HL-60/S4 (cell line): ENCODE measurements at regions not wholly inside any gene's neighbourhood (a gene's known extent, or its start where the extent isn't known, plus 50 kb on each side); places are given as distances from the start of the nearest gene placed in this dataset.
"Not testable (repeated sequence)": the region's sequence is repeated elsewhere in the genome, so short reads cannot be mapped to it uniquely, and the experiment has no call there.

Experiments used
- in situ Hi-C: fragments of 300-500 bp; cut with MboI; formaldehyde crosslinking; loops from 2 replicates; pipeline ENCODE4 v1.14.3; 2022; ENCODE audit warnings: low sequenced_read_pairs

GRCh38 chr6:8655670-8656454, 220.5 kb upstream of the SLC35B3 start:
- in situ Hi-C loops, result no loop called here

DNA sequence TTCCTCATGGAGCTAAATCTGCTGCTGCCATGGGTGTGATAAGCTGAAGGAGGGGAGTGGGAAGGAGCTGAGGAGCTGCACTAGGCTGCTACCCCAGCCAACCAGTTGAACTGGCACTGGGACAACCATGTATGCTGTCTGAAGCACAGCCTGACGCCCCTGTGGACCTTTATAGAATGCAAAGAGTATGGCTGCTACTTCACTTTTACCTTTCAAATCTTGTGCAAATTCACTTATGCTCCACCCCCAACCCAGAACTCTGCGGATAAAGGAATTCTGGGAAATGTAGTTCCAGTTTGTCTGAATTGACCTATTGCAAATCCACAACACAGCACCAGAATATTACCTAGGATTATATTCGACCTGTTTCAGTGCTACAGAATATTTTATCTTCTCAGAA, 217.4 kb upstream of the SLC35B3 start:
- in situ Hi-C loops, result no loop called here

DNA sequence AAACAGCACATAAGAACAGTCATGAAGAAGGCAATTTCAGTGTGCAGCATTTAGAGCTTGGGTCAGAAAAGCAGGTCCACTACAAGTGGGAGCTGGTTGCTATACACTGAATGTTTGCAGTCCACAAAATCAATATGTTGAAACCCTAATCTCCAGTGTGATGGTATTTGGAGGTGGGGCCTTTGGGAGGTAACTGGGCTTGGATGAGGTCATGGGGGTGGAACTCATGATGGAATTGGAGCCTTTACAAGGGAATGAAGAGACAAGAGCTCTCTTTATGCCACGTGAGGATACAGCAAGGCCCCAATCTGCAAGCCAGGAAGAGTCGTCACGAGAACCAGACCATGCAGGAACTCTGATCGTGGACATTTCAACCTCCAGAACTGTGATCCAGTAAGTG, 216.7 kb upstream of the SLC35B3 start:
- in situ Hi-C loops, result no loop called here

DNA sequence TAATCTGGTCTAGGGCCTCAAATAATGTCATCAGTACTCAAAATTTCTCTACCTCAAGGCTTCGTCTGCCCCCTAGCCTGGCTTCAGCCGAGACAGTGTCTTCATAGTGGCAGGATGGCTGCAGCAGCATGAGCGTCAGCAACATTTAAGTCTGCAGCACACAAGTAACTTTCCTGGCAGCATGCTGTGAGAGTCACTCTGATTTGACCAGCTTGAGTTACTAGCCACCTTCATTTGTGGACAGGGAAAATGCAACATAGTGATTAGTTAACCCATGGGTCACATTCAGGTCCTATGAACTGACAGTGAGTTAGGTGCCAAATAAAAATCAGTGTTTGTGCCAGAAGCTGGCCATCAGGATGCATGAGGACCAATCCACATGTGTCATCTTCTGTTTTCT, 209.9 kb upstream of the SLC35B3 start:
- in situ Hi-C loops, result no loop called here

- in situ Hi-C loops, result no loop called here
Observed at GRCh38 chr6:8644306-8644705, 209.0 kb upstream of the SLC35B3 start.

DNA sequence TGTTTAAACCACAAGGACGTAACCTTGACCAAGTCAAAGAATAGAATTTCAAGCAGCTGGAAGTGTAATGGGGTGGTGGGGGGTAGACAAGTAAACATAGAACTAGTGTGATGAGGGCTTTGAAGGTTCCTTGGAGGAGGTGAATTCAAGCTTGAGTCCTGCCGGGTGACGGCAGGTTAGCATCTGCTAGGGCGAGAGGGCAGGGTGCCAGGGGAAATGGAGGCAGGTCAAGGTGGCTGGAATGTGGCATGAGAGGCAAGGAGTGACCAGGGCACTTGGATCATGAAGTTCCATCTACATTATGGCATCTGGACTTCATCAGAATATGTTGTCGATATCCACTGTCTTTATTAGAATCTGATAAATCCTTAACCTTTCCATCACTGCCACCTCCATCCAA, 207.5 kb upstream of the SLC35B3 start:
- in situ Hi-C loops, result no loop called here

DNA sequence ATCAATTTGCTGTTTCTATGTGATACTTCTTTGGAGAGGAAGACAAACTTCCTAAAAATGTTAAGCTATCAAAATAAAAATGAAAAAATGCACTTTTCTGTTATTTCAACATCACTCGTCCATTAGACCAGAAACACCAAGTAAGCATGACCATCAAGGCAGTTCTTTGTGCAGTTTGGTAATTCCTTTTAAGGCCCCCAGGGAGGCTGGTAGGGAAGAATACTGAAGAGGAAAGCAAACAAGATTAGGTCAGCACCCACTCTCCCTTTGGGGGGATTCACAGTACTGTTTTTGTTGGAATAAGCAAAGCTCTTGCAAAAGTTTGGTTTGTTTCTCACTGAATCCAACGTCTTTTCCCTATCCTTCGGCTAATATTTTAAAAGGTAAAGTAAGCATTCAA, 206.8 kb upstream of the SLC35B3 start:
- in situ Hi-C loops, result no loop called here

DNA sequence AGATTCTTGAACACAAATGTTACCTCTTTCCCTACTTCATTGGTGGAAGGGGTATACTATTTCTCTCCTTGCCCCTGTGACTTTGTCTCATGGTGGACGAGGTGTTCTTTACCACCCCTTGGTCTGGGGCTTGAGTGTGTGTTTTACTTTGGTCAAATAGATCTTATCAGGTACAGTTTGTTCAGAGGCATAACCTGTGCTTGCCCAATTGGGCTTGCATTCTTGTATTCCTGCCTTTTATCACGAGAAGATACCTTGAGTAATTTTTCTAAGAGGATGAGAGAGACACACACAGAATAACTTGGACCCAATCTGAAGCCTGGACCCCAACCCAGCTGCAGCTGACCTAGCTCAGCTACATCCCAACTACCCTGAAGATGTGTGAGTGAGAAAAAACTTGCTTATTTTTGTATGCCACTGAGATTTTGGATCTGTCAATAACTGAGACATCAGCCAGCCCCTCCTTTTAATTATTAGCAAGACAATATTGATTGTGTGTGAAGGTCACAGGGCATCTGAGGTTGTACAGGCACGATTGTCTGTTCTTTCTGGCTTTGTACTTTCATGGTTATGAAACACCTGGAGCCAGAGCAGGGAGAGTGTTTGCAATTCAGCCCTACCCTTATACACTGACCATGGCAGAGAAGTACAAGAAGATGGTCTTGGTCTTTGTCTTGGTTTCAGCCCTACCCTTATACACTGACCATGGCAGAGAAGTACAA, 204.7 kb upstream of the SLC35B3 start:
- in situ Hi-C loops, result no loop called here

DNA sequence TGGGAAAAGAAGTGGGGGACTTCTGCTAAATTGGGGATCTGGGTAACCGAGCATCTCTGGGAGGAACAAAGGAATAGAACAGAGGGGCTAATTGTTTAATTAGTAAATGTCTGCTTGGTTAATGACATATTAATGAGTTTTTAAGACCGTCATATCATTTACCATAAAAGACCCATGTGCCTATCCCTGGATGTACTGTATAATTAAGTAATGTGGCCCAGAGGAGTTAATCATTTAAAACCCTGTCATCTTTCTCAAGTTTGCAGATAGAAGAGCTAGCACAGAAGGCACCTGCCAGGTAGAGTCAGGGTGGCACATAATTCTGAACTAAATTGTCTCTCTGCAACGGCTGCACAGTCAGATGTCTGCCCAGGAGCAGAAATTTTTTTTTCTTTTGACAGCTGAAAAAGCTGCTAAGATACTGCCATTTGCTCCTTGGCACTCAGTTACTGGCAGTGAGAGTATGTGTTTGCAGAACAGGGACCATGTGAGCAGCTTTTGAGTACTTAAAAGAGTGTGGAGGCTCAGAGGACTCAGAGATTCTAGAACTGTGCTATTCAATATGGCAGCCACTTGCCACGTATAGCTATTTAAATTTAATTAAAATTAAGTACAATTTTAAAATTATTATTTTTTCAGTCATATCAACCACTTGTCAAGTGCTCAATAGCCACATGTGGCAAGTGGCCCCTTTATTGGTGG, 202.7 kb upstream of the SLC35B3 start:
- in situ Hi-C loops, result no loop called here

GRCh38 chr6:8633762-8634161, 198.4 kb upstream of the SLC35B3 start:
- in situ Hi-C loops, result no loop called here

- in situ Hi-C loops, result no loop called here
Observed at GRCh38 chr6:8628736-8629135, 193.4 kb upstream of the SLC35B3 start.

- in situ Hi-C loops, result no loop called here
Observed at GRCh38 chr6:8628063-8628462, 192.7 kb upstream of the SLC35B3 start.

DNA sequence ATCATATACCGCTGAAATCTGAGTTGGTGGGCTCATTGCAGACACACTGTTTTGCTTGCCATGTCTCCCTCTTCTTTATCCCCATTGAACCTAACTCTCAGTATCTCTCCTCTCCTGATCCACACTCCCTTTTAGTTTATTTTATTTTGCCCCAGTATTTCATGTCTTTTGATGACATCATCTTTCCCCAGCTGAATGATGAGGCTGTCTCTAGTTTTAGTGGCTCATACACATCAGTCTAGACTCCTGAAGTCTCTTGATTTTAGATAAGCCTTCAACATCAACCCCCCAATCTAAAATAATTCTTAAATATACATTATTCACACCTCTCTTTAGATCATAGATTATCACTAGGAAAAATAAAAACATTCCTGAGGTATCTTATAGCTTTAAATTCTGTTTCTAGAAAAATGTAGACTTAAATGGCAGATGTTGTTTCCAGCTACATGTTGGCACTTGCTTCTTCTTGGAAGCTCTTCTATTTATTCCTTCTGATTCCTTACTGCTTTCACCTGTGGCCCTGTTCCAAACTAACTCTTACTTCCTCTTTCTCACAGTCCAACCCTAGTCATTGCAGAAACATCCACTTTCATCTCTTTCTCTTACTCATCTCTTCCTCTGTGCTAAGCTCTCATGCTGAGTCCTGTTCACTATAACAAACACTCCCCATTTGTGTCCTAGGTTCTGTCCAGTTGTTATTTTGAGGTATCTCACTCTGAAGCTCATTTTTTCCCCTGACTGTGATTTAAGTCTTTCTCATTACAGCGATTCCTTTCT, 191.9 kb upstream of the SLC35B3 start:
- in situ Hi-C loops, result no loop called here

DNA sequence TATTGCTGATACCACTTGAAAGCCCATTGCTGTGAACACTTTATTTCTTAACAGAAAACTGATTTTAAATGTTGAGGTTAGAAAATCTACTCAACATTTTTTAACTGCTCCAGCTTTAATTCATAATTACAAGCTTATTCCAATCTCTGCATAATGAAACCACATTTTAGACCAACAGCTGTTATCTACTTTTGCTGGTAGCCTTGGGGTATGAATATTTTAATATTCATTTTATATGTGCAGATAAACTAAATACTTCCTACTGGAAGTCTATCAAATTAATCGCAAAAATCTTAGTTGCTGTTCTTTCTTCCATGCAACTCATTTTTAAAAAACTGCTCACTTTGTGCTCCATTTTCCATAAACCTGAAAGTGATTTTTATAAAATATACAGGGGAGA, 189.3 kb upstream of the SLC35B3 start:
- in situ Hi-C loops, result no loop called here

DNA sequence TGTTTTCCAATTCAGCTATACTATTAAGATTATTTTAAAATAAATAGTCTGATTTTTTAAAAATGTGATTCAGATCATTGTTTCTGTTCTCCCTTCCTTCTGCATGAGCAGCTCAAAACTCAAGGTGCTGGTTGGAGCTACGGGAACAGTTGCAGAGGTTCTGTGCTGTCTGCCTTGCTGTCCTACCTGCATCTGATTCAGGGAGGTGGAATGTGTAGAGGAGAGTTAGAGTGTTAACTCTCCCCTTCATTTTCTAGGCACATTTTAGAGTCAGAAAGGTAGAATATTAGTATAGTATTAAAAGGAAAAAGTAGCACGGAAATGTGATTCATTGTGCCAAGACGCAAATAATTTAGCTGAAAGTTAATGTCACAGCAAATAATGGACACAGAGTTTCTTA, 188.1 kb upstream of the SLC35B3 start:
- in situ Hi-C loops, result no loop called here

GRCh38 chr6:8619853-8620252, 184.5 kb upstream of the SLC35B3 start:
- in situ Hi-C loops, result no loop called here

DNA sequence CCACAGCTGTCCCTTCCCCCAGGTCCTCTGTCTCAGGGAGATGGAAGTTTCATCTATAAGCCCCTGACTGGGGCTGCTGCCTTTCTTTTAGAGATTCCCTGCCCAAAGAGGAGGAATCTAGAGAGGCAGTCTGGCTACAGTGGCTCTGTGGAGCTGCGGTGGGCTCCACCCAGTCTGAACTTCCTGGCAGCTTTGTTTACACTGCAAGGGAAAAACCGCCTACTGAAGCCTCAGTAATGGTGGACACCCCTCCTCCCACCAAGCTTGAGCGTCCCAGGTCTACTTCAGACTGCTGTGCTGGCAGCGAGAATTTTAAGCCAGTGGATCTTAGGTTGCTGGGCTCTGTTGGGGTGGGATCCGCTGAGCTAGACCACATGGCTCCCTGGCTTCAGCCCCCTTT, 184.1 kb upstream of the SLC35B3 start:
- in situ Hi-C loops, result not testable (repeated sequence)

GRCh38 chr6:8608737-8609136, 173.4 kb upstream of the SLC35B3 start:
- in situ Hi-C loops, result no loop called here

- in situ Hi-C loops, result no loop called here
Observed at GRCh38 chr6:8589941-8590729, 154.8 kb upstream of the SLC35B3 start.

- in situ Hi-C loops, result no loop called here
Observed at GRCh38 chr6:8588176-8588575, 152.8 kb upstream of the SLC35B3 start.
